Erythroblast (primary cell): ENCODE measurements at regions not wholly inside any gene's neighbourhood (a gene's known extent, or its start where the extent isn't known, plus 50 kb on each side); places are given as distances from the start of the nearest gene placed in this dataset.

ENCODE experiments used
- DNase-seq, 2 experiments: peaks; one replicate each; lab custom pipeline; 2025; lab: John Stamatoyannopoulos, UW
- GATA1 ChIP-seq: IDR thresholded peaks from 2 replicates; pipeline ENCODE4 v1.6.1; 2011; ENCODE audit warnings: low read depth, mild to moderate bottlenecking, control low read depth, low read length, moderate library complexity
- POLR2A ChIP-seq: IDR thresholded peaks from 2 replicates; pipeline ENCODE4 v1.6.1; 2011; ENCODE audit warnings: mild to moderate bottlenecking, low read length

DNA sequence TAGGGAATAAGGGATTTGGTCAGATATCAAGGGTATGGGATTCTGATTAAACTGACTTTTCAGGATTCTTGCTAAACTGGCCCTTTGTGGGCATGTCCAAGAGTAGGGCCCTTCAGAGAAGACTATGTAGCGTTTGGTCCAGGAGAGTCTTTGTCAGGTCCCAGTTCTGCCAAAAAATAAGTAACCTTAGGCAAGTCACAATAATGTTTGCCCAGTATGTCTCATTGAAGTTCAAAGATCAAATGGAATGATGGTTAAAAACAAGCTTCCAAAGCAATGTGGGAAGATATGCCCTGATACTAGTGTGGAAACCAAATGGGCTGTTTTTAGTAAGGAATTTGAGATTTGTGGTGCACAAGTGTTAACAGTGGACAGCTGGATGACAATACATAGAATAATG is 454.4 kb downstream of the WDR72 start:
- TF ChIP-seq GATA1 (no peak), POLR2A (no peak)
- no peak for DNase-seq

DNA sequence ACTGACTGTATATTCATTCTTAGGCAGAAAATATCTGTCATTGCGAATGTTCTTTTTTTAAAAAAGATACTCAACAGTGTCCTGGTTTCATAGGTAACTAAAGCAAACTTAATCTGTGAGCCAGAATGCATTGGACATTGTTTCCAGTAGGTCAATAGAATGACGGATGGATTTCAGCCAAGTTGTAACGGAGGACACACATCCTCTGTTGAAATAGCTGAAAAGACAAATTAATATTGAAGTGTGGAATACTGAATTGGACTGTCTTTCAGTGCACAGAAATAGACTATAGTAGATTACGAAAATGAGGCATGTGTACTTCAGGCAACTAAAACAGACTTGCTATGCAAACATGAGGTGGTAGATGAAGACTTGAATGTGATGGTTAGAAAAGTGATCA is 461.6 kb downstream of the WDR72 start:
- no peak for DNase-seq

GRCh38 chr15:53296603-53297002 is 462.9 kb downstream of the WDR72 start:
- no peak for DNase-seq
- TF ChIP-seq POLR2A (no peak), GATA1 (no peak)

More for the DNA sequence above, 461.6 kb downstream of the WDR72 start:
- no peak for TF ChIP-seq GATA1
- TF ChIP-seq POLR2A, result no peak

DNA sequence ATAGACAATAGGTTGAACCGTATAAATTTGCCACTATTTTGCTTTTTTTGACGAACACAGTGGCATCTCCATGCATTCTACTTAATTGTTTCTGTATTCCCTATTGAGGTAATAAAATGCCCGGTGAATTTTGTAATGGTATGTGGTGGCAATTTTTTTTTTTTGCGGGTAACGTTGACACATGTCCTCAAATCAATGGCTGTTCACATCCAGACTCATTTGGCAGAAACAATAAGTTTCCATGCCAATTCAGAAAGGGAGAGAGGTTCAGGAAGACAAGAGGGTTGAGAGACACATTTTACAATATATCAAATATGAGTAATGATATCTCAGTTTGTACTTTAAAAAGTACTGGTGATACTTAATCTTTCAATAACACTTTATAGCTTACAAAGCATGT is 463.9 kb downstream of the WDR72 start:
- DNase-seq, result no peak
- no peak for TF ChIP-seq POLR2A
- no peak for TF ChIP-seq GATA1

DNA sequence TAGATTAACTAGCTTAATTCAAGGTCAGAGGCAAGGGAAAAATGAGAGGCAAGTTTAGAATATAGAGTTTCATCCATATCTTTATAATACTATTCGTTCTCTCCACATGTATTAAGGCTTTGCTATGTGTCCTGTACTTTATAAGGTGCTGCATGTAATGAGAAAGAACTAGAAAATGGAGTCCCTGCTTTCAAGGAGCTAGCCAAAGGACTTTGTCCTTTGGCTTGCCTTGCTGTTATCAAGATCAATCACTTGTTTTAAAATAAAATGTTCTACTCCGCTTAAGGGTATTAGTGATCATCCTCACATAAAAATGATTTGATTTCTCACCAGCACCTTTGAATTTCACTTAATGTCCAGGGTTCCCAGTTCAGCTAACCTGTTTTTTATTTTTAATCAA is 470.9 kb downstream of the WDR72 start:
- DNase-seq, result no peak
- no peak for TF ChIP-seq GATA1
- TF ChIP-seq POLR2A, result no peak

DNA sequence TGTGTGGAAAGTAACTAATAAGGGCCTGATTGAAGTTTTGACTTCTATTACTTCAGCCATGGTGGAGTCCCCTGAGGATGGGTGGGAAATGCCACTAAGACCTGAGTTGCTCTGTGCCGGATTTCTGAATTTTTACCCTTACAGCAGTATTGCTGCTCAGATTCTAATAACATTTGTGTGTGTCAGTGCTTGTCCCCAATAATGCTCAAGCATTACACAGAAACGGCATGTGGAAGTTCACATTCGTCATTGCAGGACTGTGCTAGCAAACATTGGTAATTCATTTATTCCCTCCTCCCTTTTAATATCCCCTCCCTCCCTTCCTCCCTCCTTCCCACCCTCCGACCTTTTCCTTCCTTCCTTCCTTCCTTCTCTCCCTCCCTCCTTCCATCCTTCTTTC is 484.5 kb upstream of the ONECUT1 start:
- TF ChIP-seq POLR2A, result no peak
- no peak for TF ChIP-seq GATA1
- no peak for DNase-seq

DNA sequence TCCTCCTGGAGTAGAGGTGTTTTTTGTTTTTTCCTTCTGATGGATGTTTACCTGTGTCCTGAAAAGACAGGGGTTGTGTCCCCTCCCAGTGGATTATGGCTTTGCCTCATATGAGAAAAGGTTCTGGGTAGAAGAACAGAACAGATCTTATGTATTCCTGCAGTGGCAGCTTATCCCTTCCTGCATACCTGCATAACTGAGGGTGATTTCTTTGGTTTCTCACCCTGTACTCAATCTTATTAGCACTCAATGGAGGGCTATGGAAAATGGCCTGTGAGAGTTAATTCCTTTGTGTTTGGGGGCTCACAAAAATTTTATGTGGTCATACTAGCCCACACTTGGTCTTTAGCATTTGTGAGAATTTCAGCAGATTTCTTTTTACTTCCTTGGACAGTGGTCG is 482.0 kb upstream of the ONECUT1 start:
- no peak for DNase-seq
- TF ChIP-seq POLR2A (no peak), GATA1 (no peak)

- TF ChIP-seq GATA1 (no peak), POLR2A (no peak)
- no peak for DNase-seq
Measured at GRCh38 chr15:53266176-53266575, 476.0 kb upstream of the ONECUT1 start.

DNA sequence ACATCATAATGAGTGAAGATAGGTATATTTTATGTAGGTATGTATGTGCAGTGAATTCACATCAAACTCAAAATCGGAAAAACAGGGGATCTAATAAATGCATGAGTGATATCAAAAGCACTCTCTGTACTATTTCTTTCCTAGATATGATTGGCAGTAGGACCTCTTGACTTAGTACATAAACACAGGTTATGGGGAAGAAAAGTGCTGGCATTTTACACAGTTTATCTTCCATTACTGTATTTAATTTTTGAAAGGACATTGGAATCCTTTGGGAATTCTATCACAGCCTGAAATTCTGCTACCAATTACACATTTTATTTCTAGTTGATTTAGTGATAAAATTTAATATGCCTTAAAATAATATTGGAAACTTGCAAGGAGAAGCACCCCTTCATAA is 470.5 kb upstream of the ONECUT1 start:
- no peak for DNase-seq
- TF ChIP-seq GATA1, result no peak

GRCh38 chr15:53256457-53256856 is 466.3 kb upstream of the ONECUT1 start:
- DNase-seq, result no peak
- TF ChIP-seq POLR2A (no peak), GATA1 (no peak)

DNA sequence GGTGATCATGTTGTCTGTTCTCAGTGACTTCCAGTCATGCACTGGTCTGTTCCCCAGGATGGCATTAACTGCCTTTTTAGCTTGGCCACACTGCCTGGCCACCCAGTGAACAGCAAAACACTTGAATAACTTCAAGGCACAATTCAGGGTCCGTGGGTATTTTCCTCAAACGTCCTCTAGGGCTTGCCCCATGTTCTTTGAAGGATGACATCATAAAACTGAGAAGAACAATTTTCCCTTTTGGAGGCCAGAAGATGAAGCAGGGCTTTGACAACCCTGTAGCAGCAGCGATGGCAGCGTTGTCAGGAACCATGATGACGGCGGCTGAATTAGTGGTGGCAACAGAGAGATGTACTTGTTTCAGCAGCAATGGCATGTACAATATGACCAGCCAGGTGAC is 465.9 kb upstream of the ONECUT1 start:
- no peak for DNase-seq
- no peak for TF ChIP-seq POLR2A

GRCh38 chr15:53251996-53252395 is 461.9 kb upstream of the ONECUT1 start:
- TF ChIP-seq GATA1, result no peak
- TF ChIP-seq POLR2A, result no peak
- DNase-seq, result no peak

DNA sequence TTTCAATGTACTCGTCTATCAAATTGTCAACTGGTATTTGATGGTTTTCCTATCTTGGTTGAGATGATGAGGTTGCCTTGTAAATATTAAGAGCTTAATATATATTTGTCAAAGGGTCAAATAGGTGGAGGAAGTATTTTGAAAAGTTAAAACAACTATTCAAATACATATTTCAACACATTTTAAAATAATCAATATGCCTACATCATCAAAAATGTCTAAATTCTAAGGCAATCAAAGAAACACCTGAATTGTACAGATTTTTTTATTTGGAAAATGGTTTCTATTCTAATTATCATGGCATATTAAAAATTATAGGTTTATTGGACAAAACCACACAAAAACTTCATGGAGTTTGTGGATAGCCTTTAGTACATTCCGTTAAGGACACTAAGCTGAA is 461.4 kb upstream of the ONECUT1 start:
- DNase-seq, result no peak
- TF ChIP-seq POLR2A (no peak), GATA1 (no peak)

DNA sequence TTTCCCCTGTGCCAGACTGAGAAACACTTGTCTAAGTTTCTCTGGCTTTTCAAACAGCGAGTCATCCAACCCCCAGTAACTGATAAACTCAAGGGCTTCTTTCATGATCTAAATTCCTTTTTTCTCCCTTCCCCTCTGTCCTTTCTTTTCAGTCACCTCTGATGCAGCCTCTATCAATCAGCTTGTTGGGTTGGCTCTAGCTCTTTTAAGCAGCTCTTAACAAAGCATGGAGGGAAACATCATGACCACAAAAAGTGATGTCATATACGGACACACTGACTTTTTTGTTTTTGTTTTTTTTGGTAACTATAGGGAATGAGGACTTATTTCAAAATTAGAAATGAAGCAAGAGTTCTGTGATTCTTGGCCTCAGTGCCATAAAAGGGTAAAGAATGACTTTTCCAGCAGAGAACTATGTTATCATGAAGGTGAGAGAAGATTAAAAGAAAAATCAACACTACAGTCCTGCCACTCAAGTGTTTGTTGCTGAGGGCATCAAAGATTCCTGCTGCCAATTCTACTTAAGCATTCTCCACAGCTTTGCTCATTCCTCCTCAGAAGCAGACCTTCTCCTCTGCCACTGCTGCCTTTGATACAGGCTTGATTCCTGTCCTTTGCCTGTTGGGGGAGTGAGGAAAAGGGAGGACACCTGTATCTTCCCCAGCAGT is 457.0 kb upstream of the ONECUT1 start:
- TF ChIP-seq POLR2A, result no peak
- DNase-seq, result no peak

- TF ChIP-seq GATA1 (no peak), POLR2A (no peak)
- DNase-seq, result no peak
Measured at GRCh38 chr15:53246404-53246803, 456.3 kb upstream of the ONECUT1 start.
